HG03139 (cell line): ENCODE measurements at regions not wholly inside any gene's neighbourhood (a gene's known extent, or its start where the extent isn't known, plus 50 kb on each side); places are given as distances from the start of the nearest gene placed in this dataset.

Experiments
- ATAC-seq: cut with Tn5 transposase; IDR thresholded peaks from one replicate; pipeline ENCODE4 v1.9.1; 2021; ENCODE audit not compliant: unreplicated experiment

DNA sequence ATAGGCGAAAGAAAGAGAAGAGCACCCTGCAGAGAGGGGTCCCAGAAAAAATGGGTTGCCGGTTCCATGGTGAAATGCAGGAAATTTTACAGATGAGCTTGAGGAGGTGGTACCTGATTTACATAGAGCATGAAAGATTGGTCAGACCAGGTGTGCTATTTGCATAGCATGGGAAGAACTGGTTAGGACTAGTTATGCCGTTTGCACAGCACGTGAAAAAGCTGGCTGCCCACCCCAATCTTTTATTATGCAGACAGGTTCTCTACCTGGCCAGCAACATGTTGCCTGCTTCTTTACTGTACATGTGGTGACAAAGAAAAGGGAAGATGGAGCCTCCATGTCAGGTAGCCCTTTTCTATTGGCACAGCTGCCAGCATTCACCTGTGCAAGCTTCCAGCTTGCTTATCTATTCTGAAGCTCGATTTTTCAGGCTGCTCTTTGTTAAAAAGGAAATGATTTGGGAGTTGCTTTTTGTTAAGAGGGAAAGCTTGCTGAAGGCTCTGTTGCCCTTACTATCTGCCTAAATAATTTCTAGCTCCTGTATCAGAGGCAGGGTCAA is 62.9 kb upstream of the ELK3 start:
- no peak for ATAC-seq

DNA sequence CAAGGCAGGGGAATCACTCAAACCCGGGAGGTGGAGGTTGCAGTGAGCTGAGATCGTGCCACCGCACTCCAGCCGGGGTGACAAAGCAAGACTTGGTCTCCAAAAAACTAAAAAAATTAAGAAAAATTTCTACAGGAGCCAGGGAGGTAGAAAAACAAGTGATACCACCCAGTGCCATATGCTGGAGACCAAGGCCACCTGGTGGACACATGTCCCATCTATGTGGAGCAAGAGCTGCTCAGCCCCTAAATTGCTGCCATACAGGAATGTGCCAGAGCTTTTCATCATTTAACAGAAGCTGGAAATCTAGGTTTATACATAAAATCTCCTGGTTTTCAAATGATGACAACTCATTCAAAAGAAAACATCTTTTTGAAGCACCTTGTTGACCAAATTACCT is 61.4 kb upstream of the ELK3 start:
- no peak for ATAC-seq

DNA sequence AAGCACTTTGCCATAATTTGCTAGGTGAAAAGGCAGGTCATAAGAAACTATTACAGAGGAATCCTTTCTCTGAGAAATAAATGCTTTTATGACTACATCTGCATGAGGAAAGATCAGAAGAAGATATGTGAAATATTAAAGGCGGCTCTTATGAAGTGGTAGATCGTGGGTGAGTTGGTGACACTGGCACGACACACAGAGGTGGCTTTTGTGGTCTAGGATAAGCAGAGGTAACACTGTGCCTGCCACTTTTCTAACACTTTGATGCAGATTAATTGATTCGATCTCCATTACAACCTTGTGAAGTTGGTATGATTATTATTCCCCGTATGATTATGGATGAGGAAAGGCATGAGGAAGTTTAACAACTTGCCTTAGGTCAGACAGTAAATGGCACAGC is 60.0 kb upstream of the ELK3 start:
- no peak for ATAC-seq

DNA sequence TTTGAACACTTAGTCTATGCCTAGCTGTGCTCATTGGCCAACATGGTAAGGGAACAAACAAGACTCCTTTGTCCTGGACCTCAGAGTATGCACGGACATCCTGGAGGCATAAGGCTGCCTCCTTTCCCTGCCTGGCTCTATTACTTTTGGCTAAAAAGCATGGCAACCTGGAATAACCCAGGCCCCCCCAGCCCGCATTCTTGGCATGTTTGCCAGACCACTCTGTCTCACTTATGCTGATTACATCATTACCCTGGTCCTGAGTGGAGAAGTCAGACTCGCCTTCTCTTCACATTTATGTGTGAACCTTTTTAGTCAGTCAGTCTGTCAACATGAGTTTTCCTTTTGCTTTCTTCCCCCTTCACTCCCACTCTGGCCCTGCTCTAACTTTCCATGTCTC is 58.0 kb upstream of the ELK3 start:
- ATAC-seq = no peak

DNA sequence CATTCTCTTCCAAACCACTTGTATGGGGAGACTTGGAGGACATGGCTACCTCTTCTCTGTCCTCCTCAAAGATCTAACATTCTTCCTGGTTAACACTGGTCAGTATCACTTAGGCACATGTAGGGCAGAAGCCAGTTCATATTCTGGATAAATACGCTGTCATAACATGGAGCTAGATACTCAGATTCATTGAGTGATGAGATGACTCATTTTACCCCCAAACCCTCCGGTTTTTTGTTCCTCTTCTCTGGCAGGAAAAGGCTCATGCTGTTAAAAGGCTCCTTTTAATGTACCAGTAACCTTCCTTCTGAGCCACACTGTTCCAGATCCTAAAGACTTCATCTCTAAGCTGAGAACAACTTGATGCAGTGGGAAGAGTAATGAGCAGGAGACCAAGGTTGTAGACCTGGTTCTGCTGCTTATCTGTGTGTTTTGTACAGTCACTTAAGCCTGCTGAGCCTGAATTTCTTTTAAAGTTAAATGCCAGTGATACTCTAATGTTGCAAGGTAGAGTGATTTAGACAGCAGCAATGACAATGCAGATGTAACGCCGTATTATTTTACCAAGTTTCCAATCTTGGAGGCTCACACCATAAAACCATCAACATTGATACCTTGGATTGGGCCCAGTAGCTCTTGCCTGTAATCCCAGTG is 57.3 kb upstream of the ELK3 start:
- ATAC-seq = no peak

DNA sequence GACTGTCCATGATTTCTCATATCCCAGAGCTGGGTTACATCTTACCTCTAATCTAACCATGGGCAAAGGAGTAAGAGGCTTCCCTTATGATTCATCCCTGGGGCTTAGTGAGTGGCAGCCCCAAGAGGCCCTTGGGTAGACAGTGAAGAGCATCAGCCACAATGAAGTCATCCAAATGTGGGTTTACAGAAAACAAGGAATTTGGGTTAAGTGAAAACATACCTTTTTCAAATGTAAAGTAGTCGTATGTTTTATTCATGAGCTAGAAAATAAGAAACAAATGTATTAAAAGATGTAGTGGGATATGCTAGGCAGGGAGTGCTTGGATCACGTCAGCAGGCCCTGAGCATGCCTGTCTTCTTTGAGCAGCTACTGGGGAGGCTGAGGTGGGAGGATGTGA is 54.0 kb upstream of the ELK3 start:
- ATAC-seq = no peak

DNA sequence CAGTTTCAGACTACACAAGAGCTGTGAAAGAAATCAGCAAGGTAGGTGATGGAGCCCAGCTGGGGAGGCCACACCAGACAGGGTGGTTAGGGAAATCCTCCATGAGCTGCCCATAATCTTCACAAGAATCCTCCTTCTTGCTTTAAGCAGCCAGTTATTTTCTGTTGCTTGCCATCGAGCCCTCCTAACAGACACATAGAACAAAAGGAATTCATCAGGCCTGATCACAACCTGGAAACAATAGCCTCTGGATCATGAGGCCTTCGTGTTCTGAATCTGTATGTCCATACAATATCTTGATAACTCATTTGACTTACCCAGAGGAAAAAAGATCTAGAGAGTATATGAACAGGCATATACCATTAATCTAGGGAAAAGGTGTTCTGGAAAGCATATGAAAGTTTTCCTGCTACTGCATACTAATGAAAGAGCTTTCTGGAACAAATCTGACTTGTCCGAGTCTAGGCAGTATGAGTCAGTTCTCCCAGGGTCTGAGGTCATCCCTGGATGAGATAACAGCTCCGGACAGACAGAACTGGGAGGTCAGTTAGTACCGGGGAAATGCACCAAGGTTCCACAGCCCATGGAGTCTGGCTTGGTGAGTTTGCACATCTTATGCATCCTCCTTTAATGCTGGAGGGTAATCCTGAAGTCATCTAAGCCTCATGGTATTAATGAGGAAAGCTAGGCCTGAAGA is 52.8 kb upstream of the ELK3 start:
- no peak for ATAC-seq

DNA sequence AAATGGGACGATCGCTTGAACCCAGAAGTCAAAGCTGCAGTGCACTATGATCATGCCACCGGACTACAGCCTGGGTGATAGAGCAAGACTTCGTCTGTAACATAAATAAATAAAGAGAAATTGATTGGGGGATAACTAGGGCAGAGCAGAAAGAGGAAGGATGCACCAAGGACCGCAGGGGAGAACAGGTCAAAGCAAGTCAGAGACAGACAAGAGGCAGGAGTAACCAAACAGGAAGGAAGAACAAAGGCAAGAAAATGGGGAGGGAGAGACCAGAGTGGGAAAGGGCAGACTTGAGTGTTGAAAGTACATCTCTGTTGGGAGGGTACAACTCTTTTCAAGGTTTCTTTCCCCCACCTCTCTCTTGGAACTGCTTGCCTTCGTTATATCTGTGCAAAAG is 50.8 kb upstream of the ELK3 start:
- ATAC-seq = no peak

DNA sequence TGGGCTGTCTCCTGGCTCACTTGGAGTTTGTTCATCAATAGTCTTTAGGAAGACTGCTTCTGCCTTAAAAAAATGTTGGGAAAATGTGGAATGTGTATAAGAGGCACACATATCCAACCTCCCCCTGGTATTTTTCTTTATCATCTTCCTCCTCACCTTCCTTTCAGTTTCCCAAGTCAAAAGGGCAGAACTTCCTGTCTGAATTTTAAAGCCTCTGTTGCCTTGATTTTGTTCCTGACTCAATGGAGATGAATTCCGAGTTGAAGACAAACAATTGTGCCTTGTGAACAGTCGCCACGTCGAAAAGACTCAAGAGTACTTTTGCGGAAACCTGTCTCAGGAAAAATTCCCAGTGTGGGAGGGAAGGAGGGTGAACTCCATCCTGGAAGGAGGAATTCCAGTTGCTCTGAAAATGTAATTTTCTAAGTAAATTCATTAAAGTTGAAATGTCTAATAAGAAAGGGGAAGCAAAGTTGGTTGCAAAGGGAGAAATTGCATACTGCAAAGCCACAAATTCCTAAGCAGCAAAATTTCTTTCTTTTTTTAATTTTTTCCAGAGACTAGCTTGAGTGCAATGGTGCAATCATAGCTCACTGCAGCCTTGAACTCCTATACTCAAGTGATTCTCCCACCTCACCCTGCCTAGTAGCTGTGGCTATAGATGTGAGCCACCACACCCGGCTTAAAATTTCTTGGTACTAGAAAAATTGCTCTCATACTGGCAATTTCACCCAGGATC is 50.2 kb upstream of the ELK3 start:
- ATAC-seq = no peak
